ENCODE measurements at regions not wholly inside any gene's neighbourhood (a gene's known extent, or its start where the extent isn't known, plus 50 kb on each side); places are given as distances from the start of the nearest gene placed in this dataset.

DNA sequence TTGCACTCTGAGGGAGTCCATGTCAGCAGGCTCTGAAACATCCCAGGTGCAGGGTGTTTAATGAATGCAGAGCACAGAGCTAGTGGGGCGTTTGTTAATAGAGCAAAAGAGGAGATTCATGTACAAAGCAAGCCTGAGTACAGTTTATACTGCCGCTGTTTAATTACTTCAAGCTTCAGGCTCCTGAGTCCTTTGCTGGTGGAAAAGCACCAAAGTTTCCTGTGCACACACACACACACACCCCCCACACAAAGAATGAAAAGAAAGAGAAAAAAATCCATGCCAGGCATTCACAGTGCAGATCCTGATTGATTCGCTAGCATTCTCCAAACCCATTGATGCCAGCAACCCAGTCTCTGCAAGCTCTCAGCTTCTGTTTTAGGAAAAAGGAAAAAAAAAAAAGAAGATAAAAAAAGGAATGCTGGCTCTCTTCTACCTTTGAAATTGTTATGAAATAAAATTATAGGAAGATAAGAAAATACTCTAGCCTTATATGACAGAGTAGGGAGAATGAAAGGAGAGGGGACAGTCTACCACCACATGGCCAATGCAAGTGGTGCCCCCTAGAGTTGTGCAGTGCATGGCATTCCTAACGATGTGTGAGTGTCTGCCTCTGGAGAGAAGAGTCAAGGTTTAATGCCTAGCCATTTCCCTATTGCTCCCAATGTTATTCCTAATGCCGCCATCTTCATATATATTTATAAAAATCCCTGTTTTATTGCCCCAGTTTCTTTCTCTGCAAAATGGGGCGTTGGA is 216.5 kb downstream of the TMEM114 start:
- DNase-seq, result no peak

DNA sequence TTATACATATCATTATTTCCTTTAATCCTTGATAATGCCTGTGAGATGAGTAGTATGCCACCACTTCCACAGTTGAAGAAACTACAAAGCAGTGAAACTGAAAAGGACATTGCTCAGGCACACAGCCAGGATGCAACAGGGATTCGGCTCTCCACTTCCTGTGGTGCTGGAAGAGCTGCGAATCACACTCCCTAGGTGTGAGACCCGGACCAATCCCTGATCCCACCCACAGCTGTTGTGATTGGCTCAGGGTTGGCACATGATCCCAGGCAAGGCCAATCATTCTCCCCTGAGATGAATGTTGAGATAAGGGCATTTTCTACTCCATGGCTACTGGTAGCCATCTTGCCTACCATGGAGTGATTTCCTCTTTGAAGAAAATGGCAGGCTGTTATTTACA is 218.2 kb downstream of the TMEM114 start:
- DNase-seq, result no peak

DNA sequence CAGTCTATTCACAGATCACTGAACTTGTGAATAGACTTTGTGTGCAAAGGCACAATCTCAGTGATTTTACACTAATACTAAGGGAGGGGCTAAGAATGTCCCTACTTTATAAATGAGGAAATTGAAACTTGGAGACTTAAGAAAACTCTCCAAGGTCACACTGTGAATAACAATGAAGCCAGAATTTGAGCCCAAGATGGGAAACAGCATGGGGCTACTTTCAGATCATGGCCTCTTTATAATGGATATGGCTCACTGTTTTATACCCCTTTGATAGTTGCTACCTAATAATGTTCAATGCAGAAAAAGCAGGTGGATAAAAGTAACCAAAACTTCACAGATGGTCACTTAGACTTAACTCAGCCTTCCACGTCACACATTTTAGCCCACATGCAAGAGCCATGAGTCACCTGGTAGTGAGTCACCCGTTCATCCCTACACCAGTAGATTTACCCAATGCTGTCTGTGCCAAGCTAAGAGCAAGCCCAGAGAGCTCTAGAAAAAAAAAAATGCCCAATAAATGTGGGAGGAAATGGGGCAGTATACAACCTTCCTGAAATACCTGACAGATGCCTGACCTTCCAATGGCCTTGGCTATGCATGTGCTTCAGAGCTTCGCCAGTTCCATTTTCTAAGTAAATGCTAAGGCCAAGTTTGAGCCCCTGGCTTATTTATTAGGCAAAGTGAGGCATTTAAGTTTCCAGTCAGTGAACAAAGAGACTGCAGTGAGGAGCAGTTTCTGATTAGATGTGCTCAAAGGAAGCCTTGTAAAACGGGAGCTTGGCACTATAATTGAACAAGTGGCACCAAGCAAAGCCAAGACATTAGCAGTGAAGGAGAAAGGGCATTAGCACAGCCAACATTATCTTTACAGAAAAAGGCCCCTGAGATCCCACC is 219.7 kb downstream of the TMEM114 start:
- no peak for DNase-seq

DNA sequence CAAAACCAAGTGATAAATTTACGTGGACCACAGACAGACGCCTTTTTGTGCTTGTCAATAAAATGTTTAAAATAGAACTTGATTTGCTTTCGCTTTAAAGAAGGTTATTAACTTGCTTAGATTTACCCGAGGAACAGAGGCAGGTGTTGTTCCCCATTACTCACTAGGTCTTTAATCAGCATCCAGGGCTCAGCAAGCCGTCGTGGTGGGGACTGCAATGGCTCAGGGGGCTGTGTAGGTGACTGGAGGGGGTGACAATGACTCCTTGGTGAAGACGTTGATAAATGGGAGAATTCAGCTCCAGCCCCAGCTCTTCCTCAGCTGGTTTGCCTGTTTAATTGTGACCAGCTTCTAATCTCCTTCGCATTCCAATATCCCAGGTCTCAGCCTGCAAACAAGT is 231.4 kb downstream of the TMEM114 start:
- no peak for DNase-seq

DNA sequence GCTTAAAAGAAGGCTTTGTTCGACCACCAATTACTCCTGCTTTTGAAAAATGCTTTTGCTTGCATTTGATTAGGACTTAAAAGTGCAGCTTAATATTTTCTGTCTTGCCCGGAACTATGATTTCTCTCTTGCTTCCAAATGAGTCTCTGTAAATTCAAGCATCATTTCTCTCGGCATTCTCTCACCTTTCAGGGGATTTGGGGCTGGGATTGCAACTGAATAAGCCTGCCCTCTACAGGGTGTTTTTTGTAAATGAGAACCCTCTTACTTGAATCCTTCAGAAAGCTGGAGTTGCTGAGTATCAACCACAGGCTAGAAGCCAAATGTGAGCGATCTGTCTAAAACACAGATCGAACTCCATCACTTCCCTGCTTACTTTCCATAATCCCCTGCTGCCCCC is 234.6 kb downstream of the TMEM114 start:
- peak; percentile 8 for DNase-seq

DNA sequence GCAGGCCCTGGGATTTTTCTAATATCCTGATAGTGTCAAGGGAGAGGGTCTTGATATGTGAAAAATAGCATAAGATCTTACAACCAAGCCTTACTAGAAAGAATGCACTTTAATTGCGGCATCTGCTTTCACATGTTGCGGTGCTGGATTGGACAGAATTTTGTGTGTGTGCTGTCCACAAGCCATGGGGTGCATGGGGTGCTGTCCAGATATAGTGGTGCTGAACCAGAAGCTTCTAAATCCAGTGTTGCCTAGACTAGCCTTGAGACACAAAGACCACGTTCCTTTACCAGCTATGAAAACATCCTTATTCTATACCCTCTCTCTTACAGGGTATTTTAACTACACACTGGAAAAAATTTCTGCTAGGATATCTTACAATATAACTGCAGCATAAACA is 244.0 kb downstream of the TMEM114 start:
- DNase-seq, result no peak

DNA sequence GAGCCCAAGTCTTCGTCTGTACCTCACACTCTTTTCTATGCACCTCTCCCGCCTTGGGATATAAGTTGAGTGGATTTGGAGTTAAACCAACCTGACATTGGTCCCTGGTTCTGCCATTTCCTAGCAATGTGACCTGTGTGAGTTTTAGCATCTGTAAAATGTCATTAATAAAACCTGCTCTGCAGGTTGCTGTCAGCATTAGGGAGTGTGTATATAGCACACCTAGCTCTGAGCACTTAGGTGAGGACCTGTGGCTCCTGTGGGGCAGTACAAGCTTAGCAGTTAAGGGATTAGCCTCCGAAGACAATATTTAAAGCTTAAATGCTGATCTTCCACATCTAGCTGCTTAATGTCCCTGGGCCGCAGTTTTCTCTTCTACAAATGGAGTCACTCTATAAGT is 248.0 kb downstream of the TMEM114 start:
- no peak for DNase-seq

DNA sequence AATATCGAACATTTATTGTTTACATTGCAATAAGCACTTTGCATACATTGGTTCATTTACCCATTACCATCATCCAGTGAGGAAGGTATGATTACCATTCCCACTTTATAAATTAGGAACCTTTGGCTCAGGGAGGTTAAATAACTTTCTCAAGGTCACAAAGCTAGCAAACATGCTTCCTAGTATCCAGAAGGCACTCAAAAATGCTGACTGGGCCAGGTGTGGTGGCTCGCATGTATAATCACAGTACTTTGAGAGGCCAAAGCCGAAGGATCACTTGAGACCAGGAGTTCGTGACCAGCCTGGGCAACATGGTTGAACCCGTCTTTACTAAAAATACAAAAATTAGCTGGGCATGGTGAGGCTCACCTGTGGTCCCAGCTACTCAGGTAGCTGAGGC is 259.6 kb downstream of the TMEM114 start:
- no peak for DNase-seq

DNA sequence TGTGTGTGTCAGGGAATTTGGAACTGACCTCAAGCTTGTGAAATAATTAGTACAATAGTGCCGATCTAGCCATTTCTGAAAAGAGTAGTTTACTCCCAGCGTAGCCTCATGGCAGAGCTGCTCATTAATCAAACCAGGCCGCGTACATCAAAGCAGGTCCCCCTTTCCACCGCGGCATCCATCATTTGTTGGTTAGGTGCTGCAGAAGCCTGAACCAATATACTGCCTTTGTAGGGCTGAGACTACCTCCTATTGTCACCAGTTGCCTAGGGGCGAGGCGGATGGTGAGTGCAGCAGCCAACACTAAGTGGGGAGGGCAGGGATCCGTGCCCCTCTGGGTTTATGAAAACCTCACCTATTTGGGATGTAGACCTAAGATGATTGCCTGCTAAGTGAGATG is 264.1 kb downstream of the TMEM114 start:
- DNase-seq, result no peak

DNA sequence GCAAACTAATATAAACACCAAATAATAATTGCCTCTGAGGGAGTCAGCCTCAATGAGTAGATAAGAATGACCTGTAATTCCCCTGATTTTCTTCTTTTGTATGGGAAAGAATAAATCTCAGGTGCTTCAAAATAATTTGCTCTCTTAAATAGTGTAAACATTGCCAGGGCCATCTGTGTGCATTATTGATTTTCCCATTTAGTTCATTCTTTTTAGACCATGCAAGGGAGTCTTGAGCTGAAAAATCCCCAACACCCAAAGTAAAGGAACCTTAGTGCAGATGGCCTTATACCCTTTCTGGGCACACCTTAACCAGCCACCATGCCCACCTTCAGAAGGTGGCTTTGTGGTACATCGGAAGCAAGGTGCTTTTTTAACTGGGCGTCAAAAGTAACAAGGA is 267.2 kb downstream of the TMEM114 start:
- no peak for DNase-seq

DNA sequence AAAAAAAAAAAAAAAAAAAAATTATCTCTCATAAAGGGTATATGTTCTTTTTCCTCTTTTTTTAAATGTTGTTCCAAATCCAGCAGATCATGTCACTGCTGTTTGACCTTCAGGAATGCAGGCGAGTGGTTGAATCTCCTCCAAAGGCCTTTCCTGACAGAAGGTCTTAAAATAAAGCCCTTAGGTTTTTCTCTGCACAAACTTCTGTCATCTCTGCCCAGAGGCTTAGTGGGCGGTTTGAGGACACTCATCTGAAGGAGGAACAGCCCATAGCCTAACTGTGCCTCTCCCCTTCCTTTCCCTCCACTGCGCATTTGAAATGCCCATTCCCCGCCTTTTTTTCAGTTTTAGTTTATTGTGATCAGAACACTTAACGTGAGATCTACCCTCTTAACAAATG is 270.2 kb downstream of the TMEM114 start:
- DNase-seq, result no peak

DNA sequence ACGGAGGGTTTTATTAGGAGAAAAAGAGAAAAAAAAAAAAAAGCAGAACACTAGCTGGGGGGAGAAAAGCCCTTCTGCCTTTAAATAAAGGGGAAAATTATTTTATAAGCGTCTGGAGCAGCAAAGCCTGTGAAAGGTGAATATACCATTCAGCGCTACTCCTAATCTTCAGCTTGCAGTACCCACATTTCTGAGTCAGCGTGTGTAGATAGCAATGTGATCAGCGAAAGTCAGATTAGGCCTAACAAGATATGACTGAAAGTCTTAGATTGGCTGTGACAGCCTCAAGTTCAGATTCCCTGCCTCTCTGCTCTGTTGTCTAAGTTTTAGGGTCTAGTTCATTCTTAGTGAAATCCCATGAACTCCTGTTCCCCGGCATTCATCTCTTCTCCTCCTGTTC is 279.5 kb downstream of the TMEM114 start:
- DNase-seq, result no peak

DNA sequence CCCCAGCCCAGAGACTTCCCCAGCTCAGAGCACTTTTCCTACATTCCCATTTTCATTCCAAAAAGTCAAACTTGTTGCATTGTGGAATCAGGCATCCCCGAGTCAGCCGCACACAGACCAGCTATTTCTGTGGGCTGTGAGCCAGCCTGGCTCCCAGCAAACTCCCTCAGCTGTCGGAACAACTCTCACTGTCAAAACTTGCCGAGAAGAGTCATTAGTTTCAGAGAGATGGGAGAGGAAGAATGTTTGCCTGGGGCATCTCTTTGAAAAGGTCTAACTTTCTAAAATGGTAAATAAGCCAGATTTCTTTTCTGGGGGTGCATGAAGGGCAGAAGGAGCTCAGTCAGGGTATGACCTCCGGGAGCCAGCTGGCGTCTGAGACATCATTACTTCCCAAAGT is 280.0 kb downstream of the TMEM114 start:
- DNase-seq, result no peak

DNA sequence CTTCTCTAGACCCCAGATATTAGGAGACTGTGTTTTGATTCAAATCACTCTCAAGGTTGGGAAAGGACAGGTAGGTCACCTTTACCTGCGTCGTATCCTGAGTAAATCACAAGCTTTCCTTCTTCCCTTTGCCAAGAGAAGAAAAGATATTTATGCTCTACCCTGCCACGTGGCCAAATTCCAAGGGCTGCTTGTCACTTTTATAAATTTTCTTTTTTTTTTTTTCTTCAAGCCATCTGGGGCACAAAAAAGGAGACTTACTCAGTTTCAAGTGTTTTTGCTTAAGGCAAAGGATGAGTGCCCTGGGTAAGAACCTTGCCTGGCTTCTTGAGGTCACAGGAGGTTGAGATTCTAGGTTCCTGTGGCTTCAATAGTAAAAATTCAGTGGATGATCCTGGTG is 285.1 kb downstream of the TMEM114 start:
- no peak for DNase-seq

DNA sequence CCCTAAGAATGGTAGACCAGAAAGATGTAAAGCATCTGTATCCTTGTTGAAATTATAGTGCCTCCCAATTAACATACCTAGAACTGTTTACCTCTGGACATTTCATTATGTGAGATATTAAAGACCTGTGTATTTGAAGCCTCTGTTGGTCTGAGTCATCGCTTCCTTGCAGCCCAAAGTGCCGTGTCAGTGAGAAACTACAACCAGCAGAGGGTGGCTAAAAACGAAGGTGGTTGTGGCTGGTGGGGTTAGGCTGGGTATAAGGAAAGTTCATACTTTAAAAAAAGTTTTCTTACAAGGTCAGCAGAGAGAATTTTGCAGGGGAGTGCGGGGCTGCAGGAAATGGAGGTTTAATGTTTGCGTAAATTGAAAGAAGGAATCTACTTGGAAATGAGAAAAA is 290.7 kb downstream of the TMEM114 start:
- DNase-seq, result no peak

DNA sequence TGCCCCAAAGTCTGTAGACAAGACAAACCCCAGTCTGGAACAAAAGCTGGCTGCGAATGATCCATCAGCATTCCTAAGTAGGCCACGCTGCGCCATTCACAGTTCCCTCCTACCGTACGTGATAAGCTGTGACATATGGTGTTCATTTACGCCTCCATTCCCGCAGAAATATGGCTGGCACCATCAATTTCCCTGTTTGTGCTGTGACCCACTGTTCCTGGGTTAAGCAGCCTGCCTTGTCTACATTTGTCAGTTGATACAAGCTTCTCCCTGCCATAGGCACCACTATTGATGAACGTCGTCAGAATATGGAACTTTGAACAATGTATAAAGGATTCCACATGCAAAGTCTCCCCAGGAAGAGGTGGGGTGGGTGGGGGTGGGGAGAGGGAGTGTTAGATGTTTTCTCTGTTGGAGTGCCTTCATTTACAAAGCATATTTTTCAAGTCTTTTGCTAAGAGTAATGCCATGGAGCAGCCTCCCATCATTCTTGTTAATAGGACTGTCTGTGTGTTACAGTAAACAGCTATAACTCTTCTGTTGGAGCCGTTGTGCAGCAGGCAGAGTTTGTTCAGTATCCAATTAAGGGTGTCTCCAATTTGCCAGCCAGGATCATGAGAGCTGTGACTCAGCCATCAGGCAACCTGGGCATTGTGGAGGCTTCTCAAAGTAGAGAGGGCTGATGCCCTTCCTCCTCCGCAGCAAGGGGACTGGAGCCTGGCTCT is 294.6 kb downstream of the TMEM114 start:
- no peak for DNase-seq

DNA sequence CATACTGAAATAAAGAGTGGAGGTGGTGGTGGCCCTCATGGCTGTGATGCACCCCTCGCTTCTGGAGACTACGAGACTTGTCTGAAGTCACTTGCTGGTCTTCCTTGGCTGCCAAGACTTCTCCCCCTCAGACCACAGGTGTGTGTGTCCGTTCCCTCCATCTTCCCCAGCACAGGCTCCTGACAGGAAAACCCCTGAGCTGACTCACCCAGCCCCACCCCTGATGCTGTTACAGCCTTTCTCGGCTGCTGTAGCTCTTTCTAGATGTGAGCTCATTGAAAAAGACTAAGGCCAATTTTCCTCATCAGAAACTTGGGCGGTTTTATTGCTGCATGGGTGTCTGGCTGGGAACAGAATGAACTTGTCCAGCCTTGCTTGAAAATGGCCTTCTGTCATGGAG is 296.9 kb downstream of the TMEM114 start:
- DNase-seq, result no peak

DNA sequence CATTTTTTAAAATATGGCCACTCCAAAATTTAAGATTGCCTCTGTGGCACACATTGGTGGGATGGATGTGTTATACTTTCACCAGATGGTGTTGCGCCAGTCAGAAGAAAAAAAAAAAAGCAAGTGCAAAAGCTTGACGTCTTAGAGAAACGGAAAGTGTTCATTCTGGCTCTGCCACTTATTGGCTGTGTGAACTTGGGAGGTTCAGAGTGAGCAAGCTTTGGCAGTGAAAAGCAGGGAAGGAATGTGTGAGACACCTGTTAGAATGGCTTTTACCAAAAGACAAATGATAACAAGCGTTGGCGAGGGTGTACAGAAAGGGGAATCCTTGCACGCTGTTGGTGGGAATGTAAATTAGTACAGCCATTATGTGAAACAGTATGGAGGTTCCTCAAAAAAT is 298.0 kb downstream of the TMEM114 start:
- DNase-seq, result no peak

DNA sequence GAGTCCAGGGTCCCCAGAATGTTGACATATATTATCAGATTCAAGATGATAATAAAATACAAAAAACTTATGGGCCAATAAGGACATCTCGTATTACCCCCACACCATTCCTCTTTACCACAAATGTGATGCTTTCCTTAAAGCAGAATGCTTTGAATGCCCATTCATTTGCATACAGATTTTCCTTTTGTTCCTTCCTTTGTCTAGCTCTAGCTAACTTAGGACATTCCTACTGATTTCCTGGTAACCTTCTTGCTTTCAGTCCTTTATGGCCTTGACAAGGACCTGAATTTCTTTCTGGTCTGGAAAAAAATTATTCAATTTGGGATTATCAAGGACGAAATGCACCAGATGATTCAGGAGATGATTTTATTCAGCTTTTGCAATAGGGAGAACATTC is 304.0 kb downstream of the TMEM114 start:
- no peak for DNase-seq

DNA sequence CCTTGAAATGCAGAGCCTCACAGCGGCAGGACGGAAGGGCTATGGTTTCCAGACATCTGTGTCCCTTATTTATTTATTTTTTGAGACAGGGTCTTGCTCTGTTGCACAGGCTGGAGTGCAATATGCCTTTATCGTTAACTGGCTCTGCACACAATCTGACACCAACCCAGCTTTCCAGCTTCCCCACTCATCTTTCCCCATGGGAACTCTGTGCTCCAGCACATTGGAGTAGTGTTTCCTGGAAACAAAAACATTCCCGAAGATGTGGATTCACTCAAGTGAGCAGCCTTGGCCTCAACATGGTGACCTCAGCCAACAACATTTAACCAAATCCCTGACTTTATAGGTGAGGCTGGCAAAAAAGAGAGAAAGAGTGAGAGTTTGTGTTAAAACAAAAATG is 307.1 kb downstream of the TMEM114 start:
- DNase-seq, result no peak

DNA sequence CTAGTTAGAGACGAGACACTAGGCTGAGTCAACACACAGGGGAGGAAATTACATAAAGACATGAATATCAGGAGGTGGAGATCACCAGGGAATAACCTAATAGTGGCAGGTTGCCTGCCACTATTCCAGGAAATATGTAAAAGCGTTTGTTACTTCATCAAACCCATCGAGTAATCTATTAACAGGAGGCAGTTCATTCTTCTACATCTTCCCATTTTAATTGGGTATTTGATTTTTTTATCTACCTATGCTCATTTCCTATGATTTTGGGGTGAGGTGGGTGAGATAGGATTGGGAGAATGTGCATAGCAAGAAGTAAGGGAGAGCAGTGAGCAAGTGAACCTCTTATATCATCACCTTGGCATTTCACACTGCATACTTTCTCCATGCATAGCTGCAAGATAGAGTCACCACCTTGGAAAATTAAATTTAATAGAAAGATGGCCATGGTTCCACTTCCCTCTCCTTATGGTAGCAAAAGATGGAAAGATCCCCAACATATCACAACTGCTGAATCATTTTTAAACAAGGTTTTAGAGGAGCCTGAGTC is 312.2 kb downstream of the TMEM114 start:
- DNase-seq, result no peak

DNA sequence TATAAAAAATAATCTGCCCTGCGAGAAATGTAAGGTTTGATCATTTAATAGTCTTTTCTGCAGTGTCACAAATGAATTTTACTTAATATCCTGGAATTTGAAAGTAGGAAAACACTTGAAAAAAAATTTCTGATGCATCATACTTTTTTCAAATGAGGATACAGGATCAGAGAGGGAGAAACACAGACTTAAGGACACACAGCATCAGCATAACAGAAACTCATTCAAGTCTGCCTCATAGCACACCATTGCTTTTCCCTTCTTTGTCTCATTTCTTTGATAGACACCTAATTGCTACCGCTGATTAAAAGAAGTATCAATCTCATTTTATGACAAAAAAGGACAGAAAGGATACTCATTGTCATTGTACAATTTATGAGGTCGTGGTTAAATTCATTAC is 319.0 kb downstream of the TMEM114 start:
- no peak for DNase-seq

DNA sequence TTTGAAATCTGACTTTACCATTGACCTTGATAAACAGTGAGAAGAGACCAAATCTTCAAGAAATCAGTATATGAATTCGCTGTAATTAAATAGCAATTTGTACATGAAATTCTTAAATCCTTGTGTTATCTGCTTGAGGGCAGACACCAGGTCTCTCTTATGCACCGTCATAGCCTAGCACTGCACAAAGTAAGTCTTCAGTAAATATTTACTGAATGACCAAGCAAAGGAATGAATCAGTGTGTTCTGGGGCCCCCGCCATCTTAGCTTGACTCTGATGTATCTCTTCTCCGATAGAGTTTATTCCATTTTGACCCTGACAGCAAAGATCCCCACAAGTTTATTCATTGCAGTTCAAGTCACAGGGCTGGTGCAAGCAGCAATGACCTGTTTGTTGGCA is 328.0 kb downstream of the TMEM114 start:
- DNase-seq, result no peak

All from midbrain (tissue), 1 donor.